Right renal cortex interstitium (tissue), 3 donors: ENCODE measurements at regions not wholly inside any gene's neighbourhood (a gene's known extent, or its start where the extent isn't known, plus 50 kb on each side); places are given as distances from the start of the nearest gene placed in this dataset.
"Not testable (repeated sequence)": the region's sequence is repeated elsewhere in the genome, so short reads cannot be mapped to it uniquely, and the experiment has no call there.

Experiments used
- DNase-seq, 3 donors: peaks; one replicate each; pipeline ENCODE4 v3.0.0-alpha.2; 2013; ENCODE audit warnings: low read depth in 3 of 3, low spot score in 2 of 3

- DNase-seq = no peak
These were observed 118.8 kb downstream of the FSCB start for GRCh38 chr14:44388306-44388705.

DNA sequence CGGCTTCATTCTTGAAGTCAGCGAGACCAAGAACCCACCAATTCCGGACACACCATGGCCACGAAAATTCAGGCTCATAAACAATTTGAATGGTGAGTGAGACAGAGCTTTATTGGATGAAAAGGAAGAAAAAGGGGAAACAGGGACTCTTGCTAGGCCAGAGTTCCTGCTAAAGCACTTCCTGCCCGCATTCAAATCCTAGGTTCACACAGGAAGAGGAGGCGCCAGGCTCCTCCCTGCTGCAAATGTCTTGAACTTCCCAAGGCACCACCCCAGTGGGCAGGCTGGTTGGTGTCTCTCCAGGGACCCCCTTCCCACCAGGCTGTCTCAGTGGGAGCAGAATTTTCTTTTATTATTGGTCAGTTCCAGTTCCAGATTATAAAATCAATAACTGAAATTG lies 121.2 kb downstream of the FSCB start:
- no peak for DNase-seq

GRCh38 chr14:44385296-44385695 lies 121.8 kb downstream of the FSCB start:
- DNase-seq = not testable (repeated sequence)

DNA sequence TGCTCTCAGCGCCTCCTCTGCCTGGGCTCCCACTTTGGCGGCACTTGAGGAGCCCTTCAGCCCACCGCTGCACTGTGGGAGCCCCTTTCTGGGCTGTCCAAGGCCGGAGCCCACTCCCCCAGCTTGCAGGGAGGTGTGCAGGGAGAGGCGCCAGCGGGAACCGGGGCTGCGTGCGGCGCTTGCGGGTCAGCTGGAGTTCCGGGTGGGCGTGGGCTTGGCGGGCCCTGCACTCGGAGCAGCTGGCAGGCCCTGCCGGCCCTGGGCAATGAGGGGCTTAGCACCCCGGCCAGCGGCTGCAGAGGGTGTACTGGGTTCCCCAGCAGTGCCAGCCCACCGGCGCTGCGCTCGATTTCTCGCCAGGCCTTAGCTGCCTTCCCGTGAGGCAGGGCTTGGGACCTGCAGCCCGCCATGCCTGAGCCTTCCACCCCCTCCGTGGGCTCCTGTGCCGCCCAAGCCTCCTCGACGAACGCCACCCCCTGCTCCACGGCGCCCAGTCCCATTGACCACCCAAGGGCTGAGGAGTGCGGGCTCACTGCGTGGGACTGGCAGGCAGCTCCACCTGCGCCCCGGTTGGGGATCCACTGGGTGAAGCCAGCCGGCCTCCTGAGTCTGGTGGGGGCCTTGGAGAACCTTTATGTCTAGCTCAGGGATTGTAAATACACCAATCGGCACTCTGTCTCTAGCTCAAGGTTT lies 122.3 kb downstream of the FSCB start:
- DNase-seq = not testable (repeated sequence)

- no peak for DNase-seq
These were observed 123.0 kb downstream of the FSCB start for GRCh38 chr14:44384093-44384492.

DNA sequence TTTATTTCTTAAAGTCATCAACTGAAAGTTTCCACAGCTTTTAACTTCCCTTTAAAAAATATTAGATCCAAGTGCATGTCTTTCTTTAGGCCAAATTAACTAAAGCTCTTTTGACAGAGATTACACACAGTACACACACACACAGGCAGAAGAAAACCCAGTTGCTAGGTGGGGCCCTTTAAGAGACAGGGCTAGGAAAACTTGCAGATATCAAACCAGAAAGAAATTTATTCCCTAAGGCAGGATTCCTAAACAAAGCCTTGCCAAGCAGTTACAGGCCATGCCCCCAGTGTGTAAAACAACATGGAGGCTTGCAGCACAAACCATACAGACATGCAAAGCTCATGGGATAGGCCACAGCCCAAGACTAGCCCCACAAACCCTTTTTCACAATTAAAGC lies 123.4 kb downstream of the FSCB start:
- no peak for DNase-seq

DNA sequence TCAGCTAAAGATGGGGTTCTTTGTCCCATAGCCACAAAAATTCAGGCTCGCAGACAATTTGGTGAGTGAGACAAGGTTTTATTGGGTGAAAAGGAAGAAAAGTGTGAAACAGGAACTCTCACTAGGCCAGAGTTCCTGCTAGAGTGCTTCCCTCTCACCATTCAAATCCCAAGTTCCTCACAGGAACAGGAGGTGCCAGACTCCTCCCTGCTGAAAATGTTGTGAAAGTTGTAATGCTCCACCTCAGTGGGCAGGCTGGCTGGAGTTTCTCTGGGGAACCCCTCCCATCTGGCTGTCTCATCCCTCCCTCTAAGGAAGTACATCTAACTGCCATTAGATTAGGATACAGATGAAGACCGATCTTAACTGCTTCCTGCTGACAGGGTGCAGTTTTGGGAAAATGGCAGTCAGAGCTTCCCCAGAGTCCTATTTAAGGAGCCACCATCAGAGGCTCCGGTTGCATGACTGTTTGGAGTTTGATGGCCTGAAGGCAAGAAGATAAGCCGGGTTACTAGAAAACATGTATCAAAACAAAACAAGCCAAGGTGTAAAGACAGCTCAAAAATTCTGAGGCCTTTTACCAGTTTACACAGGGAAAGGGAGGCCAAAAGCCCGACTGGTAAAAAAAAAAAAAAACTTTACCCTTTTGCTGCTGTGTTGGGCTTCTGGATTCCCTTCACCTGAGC lies 127.6 kb downstream of the FSCB start:
- no peak for DNase-seq

- no peak for DNase-seq
These were observed 132.2 kb downstream of the FSCB start for GRCh38 chr14:44374906-44375305.

DNA sequence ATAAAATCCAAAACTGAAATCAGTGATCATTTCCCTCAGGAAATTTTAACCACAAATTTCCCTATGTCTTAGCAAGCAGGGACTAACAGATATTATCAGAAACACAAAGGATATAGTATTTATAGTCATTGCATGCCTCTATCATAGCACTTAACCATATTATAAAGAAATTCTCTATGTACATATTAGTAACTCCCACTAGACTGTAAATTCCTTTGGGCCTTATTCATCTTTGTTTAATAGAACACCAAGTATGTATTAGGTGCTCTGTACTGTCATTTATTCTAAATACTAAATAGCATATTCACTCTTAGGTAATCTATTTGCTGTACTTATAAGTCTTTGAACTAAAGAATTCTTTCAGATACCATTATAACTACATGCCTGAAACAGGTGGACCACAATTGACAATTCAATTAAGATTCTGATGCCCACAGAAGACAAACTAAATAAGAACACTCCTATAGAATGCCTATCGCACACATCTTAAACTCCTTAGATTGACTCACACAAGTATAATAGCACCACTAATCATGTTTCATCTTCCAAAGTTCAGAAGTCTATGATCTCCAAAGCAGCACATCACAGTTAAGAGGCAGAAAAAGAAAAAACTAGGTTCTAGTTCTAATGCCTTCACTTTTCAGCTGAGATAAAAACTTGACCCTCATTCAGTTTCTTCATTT lies 134.1 kb downstream of the FSCB start:
- DNase-seq = no peak

DNA sequence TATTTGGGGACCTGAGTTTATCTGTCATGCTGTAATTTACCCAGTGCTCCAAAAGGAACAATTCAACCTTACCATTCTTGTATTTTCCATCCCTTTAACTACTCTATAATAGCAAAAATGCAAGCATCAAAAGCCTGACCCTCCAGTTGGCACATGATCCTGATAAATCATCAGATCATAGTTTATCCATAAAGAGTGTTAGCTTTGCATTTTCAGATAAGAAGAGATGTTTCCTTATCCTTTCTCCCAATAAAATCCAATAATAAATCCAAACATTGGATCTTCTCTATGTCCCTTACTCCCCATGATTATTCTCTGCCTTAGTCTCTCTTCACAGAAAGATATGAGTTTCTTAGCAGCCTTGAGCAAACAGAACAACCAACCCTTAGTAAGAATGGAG lies 134.9 kb downstream of the FSCB start:
- no peak for DNase-seq

- no peak for DNase-seq
These were observed 136.4 kb downstream of the FSCB start for GRCh38 chr14:44370727-44371126.

GRCh38 chr14:44369401-44370123 lies 137.5 kb downstream of the FSCB start:
- DNase-seq = no peak

DNA sequence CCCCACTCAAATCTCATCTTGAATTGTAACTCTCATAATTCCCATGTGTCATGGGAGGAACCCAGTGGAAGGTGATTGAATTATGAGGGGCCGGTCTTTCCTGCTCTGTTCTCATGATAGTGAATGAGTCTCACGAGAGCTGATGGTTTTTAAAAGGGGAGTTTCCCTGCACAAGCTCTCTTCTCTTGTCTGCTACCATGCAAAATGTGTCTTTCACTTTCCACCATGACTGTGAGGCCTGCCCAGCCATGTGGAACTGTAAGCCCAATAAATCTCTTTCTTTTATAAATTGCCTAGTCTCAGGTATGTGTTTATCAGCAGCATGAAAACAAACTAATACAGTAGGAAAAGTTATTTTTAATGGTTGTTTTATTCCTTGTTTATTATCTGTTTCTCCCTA lies 146.0 kb downstream of the FSCB start:
- DNase-seq = no peak

DNA sequence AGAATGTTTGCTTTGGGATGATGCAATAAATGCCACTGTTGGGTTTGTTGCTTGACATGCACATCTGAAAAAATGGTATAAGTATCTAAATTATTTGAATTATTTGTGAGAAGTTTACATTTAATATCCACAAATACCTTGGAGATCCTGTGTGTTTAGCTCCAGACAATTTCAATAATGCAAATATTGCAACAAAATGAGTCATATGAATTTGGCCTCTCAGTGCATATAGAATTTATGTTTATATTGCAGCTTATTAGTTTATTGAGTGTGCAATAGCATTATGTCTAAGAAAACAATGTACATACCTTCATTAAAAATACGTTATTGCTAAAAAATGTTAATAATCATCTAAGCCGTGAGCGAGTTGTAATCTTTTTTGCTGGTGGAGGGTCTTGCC lies 153.3 kb downstream of the FSCB start:
- no peak for DNase-seq

DNA sequence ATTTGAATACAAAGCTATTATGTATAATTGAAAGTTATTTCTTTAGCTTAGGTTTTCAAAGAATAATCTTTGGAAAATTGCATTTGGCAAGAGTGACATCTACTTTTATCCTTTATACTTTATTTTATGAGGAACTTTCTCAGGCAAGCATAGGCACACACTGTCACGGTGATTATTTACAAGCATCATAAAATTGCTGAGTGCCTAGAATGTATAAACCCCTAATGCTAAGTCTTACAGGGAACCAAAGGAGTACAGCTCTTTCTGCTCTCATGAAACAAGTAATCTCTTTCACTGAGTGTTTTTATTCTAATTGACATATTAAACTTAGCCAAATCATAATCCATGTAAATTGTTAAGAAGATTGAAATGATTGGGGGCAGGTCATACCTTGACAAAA lies 154.9 kb downstream of the FSCB start:
- DNase-seq = no peak

DNA sequence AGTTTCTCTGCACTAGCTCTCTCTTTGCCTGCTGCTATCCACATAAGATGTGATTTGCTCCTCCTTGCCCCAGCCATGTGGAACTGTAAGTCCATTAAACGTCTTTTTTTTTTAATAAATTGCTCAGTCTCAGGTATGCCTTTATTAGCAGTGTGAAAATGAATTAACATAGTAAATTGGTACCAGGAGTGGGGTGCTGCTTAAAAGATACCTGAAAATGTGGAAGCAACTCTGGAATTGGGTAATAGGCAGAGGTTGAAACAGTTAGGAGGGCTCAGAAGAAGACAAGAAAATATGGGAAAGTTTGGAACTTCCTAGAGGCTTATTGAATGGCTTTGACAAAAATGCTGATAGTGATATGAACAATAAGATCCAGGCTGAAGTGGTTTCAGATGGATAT lies 159.8 kb downstream of the FSCB start:
- DNase-seq = no peak

DNA sequence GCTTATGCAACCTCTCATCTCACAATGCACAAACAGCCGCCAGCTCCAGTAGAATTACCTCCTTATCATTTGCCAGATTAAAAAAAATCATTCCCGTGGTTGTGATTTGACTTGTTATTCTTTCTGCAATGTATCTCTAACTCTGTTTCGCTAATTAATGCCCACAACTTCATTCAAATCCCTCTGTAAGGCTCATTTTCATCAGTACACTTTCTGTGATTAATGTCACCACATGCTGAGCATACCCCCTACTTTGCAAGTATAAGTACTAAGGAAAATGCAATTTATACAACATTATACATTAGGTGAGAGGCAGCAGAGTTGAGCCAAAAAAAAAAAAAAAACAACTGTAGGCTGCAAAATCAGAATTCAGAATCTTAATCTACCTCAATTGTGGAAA lies 166.0 kb downstream of the FSCB start:
- DNase-seq = no peak

DNA sequence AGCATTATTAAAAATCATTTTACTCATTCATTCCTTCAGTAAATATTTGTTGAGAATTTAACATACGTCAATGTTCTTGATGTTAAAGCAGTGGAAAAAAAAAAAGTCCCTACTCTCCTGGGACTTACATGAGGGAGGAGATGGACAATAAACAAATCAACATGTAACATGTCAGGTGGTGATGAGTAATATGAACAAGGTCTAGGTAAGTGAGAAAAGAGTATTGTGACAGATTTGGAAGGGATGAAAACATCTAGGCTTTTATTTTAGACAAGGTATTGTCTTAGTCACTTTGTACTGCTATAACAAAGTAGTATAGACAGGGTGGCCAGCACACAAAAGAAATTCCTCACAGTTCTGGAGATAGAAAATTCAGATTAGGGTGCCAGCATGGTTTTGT lies 167.2 kb downstream of the FSCB start:
- DNase-seq = no peak

GRCh38 chr14:44339231-44339630 lies 167.9 kb downstream of the FSCB start:
- no peak for DNase-seq

GRCh38 chr14:44317441-44317746 lies 189.7 kb downstream of the FSCB start:
- no peak for DNase-seq

DNA sequence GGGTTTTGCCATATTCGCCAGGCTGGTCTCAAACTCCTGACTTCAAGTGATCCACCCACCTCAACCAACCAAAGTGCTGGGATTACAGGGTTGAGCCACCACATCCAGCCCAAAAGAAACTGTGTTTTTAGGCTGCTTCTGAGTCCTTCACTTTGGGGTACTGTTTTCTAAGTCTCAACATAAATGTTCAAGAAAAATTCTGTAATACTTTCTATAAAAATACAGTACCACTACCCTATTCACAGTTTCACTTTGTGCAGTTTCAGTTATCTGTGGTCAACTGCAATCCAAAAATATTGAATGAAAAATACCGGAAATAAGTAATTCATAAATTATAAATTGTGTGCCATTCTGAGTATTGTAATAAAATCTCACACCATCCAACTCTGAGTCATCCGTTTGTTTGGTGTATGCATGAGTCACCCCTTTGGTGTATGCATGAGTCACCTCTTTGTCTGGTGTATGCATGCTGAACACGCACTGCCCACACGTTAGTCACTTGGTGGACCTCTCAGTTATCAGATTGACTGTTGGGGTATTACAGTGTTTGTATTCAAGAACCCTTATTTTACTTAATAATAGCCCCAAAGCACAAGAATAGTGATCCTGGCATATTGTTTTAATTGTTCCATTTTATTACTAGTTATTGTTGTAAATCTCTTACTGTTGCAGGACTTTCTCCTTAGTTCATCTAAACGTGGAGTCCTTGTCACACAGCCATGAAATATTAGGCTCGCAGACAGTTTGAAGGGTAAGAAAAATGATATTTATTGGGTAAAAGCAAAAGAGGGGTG lies 190.2 kb downstream of the FSCB start:
- no peak for DNase-seq
